ENCODE measurements at regions not wholly inside any gene's neighbourhood (a gene's known extent, or its start where the extent isn't known, plus 50 kb on each side); places are given as distances from the start of the nearest gene placed in this dataset.

DNA sequence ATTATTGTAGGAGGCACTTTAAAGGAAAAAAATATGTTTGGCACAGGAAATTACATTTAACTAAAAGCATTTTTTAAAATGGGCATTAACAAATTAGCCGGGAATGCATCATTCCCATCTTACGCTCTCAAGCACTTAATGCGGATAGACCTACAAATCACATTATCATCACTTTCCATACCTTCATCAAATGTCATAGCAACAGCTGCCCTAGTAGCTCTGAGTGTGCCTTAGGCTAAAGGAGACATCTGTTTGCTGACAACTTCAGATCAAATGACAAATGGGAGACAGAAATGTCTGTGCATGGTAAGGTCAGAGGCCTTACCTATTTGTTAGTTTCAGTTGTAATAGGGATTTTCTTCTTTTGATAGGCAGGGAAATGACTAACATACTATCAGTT lies 773.2 kb upstream of the SLC10A2 start:
- TF ChIP-seq, protein P1, sequence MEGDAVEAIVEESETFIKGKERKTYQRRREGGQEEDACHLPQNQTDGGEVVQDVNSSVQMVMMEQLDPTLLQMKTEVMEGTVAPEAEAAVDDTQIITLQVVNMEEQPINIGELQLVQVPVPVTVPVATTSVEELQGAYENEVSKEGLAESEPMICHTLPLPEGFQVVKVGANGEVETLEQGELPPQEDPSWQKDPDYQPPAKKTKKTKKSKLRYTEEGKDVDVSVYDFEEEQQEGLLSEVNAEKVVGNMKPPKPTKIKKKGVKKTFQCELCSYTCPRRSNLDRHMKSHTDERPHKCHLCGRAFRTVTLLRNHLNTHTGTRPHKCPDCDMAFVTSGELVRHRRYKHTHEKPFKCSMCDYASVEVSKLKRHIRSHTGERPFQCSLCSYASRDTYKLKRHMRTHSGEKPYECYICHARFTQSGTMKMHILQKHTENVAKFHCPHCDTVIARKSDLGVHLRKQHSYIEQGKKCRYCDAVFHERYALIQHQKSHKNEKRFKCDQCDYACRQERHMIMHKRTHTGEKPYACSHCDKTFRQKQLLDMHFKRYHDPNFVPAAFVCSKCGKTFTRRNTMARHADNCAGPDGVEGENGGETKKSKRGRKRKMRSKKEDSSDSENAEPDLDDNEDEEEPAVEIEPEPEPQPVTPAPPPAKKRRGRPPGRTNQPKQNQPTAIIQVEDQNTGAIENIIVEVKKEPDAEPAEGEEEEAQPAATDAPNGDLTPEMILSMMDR (IDR thresholded peaks at IDR 0.05), result no peak
- TF ChIP-seq POLR2AphosphoS5 (IDR thresholded peaks at IDR 0.05) (no peak), POLR2A (IDR thresholded peaks at IDR 0.05; ENCODE audit: low read depth) (no peak)

All from esophagus muscularis mucosa (tissue), 3 donors.